H9 (cell line): ENCODE measurements at regions not wholly inside any gene's neighbourhood (a gene's known extent, or its start where the extent isn't known, plus 50 kb on each side); places are given as distances from the start of the nearest gene placed in this dataset.

Experiments
- DNase-seq: peaks from one replicate; pipeline ENCODE4 v3.0.0-alpha.2; 2017
- H2AFZ ChIP-seq: one replicate; pipeline ENCODE4 v1.6.1; 2013; ENCODE audit warnings: mild to moderate bottlenecking, low read length, control low read depth, moderate library complexity
- H2AK5ac ChIP-seq: 2 replicates; pipeline ENCODE4 v1.6.1; 2013; ENCODE audit warnings: low read length, control low read depth, mixed read lengths; ENCODE audit not compliant: insufficient read length
- H2BK120ac ChIP-seq: one replicate; pipeline ENCODE4 v1.6.1; 2013; ENCODE audit warnings: low read depth, mild to moderate bottlenecking, low read length, control low read depth, inconsistent platforms; ENCODE audit not compliant: poor library complexity, severe bottlenecking
- H2BK12ac ChIP-seq: 2 replicates; pipeline ENCODE4 v1.6.1; 2013; ENCODE audit warnings: low read length, control low read depth, mixed read lengths, low read depth; ENCODE audit not compliant: insufficient read length
- H2BK15ac ChIP-seq: 2 replicates; pipeline ENCODE4 v1.6.1; 2013; ENCODE audit warnings: low read depth, low read length, control low read depth
- H2BK20ac ChIP-seq: one replicate; pipeline ENCODE4 v1.6.1; 2013; ENCODE audit warnings: low read depth, mild to moderate bottlenecking, low read length, control low read depth, inconsistent platforms; ENCODE audit not compliant: poor library complexity, severe bottlenecking
- H2BK5ac ChIP-seq: 2 replicates; pipeline ENCODE4 v1.6.1; 2013; ENCODE audit warnings: low read length, control low read depth, mixed read lengths; ENCODE audit not compliant: insufficient read length
- H3K14ac ChIP-seq: 2 replicates; pipeline ENCODE4 v1.6.1; 2013; ENCODE audit warnings: low read length, control low read depth; ENCODE audit not compliant: insufficient read depth
- H3K18ac ChIP-seq: 2 replicates; pipeline ENCODE4 v1.6.1; 2013; ENCODE audit warnings: low read depth, mild to moderate bottlenecking, mixed read lengths, low read length, control low read depth; ENCODE audit not compliant: insufficient read length
- H3K23ac ChIP-seq: 2 replicates; pipeline ENCODE4 v1.6.1; 2013; ENCODE audit warnings: low read length, control low read depth, mixed read lengths, low read depth; ENCODE audit not compliant: insufficient read length
- H3K23me2 ChIP-seq: 2 replicates; pipeline ENCODE4 v1.6.1; 2013; ENCODE audit warnings: low read depth, mild to moderate bottlenecking, mixed read lengths, low read length, control low read depth; ENCODE audit not compliant: insufficient read length, poor library complexity, severe bottlenecking
- H3K27ac ChIP-seq: 2 replicates; pipeline ENCODE4 v1.5.1; 2013; ENCODE audit warnings: low read length, control low read depth, mixed read lengths, low read depth; ENCODE audit not compliant: insufficient read length
- H3K27me3 ChIP-seq: 2 replicates; pipeline ENCODE4 v1.6.1; 2013; ENCODE audit warnings: low read length, control low read depth, inconsistent platforms; ENCODE audit not compliant: insufficient read depth
- H3K4ac ChIP-seq: 2 replicates; pipeline ENCODE4 v1.6.1; 2013; ENCODE audit warnings: low read depth, mild to moderate bottlenecking, control low read depth, inconsistent platforms, low read length, moderate library complexity
- H3K4me1 ChIP-seq: 2 replicates; pipeline ENCODE4 v1.6.1; 2013; ENCODE audit warnings: low read length, control low read depth, inconsistent platforms; ENCODE audit not compliant: insufficient read depth
- H3K4me2 ChIP-seq: 2 replicates; pipeline ENCODE4 v1.6.1; 2013; ENCODE audit warnings: low read length, control low read depth, mixed read lengths; ENCODE audit not compliant: insufficient read length, insufficient read depth
- H3K56ac ChIP-seq: 2 replicates; pipeline ENCODE4 v1.6.1; 2013; ENCODE audit warnings: low read depth, mild to moderate bottlenecking, mixed read lengths, low read length, control low read depth; ENCODE audit not compliant: insufficient read length
- H3K79me1 ChIP-seq: 2 replicates; pipeline ENCODE4 v1.6.1; 2013; ENCODE audit warnings: low read depth, mild to moderate bottlenecking, moderate library complexity, low read length, control low read depth, inconsistent platforms; ENCODE audit not compliant: insufficient read depth, poor library complexity, severe bottlenecking
- H3K79me2 ChIP-seq: 2 replicates; pipeline ENCODE4 v1.6.1; 2013; ENCODE audit warnings: low read length, control low read depth, inconsistent platforms; ENCODE audit not compliant: insufficient read depth
- H3K9ac ChIP-seq: 2 replicates; pipeline ENCODE4 v1.6.1; 2013; ENCODE audit warnings: low read length, control low read depth, mixed read lengths; ENCODE audit not compliant: insufficient read length; ENCODE audit errors: extremely low read depth
- H3K9me3 ChIP-seq: one replicate; pipeline ENCODE4 v1.6.1; 2013; ENCODE audit warnings: low read depth, low read length, inconsistent platforms; ENCODE audit not compliant: control insufficient read depth
- H3T11ph ChIP-seq: one replicate; pipeline ENCODE4 v1.6.1; 2013; ENCODE audit warnings: mild to moderate bottlenecking, low read length, control low read depth, inconsistent platforms
- H4K20me1 ChIP-seq: one replicate; pipeline ENCODE4 v1.6.1; 2013; ENCODE audit not compliant: control insufficient read depth, insufficient read length, insufficient read depth
- H4K5ac ChIP-seq: 2 replicates; pipeline ENCODE4 v1.6.1; 2013; ENCODE audit warnings: low read depth, mild to moderate bottlenecking, mixed read lengths, low read length, control low read depth; ENCODE audit not compliant: insufficient read length
- H4K8ac ChIP-seq: replicated peaks from 2 replicates; pipeline ENCODE4 v1.6.1; 2013; ENCODE audit warnings: low read length, control low read depth, mixed read lengths, low read depth; ENCODE audit not compliant: insufficient read length
- H4K91ac ChIP-seq: 2 replicates; pipeline ENCODE4 v1.6.1; 2013; ENCODE audit warnings: low read depth, mild to moderate bottlenecking, moderate library complexity, mixed read lengths, low read length, control low read depth; ENCODE audit not compliant: insufficient read length
- H3K27ac Mint-ChIP-seq, 3 experiments: 2 replicates in 2 of 3; 3 replicates in 1 of 3; pipeline ENCODE4 v1.8.0; 2020 to 2021; ENCODE audit warnings: mixed read lengths in 3 of 3, mild to moderate bottlenecking in 1 of 3, moderate library complexity in 1 of 3
- H3K27me3 Mint-ChIP-seq: 2 replicates; pipeline ENCODE4 v1.8.0; 2021; ENCODE audit warnings: low read depth, mild to moderate bottlenecking, moderate library complexity, mixed read lengths
- H3K36me3 Mint-ChIP-seq, 3 experiments: 2 replicates in 2 of 3; 3 replicates in 1 of 3; pipeline ENCODE4 v1.8.0; 2020 to 2021; ENCODE audit warnings: low read depth in 3 of 3, mixed read lengths in 3 of 3; ENCODE audit not compliant: insufficient read depth in 1 of 3
- H3K4me1 Mint-ChIP-seq, 2 experiments: 2 replicates each; pipeline ENCODE4 v1.8.0; 2020; ENCODE audit warnings: mixed read lengths in 2 of 2
- H3K4me3 Mint-ChIP-seq, 2 experiments: 2 replicates in 1 of 2; 3 replicates in 1 of 2; pipeline ENCODE4 v1.8.0; 2020 to 2021; ENCODE audit warnings: mild to moderate bottlenecking in 2 of 2, mixed read lengths in 2 of 2, moderate library complexity in 1 of 2
- H3K9me3 Mint-ChIP-seq, 2 experiments: 2 replicates in 1 of 2; 3 replicates in 1 of 2; pipeline ENCODE4 v1.8.0; 2020; ENCODE audit warnings: mild to moderate bottlenecking in 2 of 2, mixed read lengths in 2 of 2, moderate library complexity in 1 of 2
- WGBS: extraction: QIAGEN DNeasy Blood & Tissue Kit; methylation state at CpG from one replicate; pipeline ENCODE4 v1.1.7; 2013; ENCODE audit warnings: missing lambda C conversion rate, low lambda C conversion rate, mixed read lengths; ENCODE audit not compliant: insufficient read length; ENCODE audit errors: extremely low coverage; 5-methylcytosine and 5-hydroxymethylcytosine counted together
- TF ChIP-seq, protein P1 (sequence below): fragments of 200-600 bp; sonication (generic); conservative IDR thresholded peaks from 3 replicates; pipeline ENCODE4 v1.8.0; 2021; ENCODE audit warnings: antibody characterized with exemption, mild to moderate bottlenecking

DNA sequence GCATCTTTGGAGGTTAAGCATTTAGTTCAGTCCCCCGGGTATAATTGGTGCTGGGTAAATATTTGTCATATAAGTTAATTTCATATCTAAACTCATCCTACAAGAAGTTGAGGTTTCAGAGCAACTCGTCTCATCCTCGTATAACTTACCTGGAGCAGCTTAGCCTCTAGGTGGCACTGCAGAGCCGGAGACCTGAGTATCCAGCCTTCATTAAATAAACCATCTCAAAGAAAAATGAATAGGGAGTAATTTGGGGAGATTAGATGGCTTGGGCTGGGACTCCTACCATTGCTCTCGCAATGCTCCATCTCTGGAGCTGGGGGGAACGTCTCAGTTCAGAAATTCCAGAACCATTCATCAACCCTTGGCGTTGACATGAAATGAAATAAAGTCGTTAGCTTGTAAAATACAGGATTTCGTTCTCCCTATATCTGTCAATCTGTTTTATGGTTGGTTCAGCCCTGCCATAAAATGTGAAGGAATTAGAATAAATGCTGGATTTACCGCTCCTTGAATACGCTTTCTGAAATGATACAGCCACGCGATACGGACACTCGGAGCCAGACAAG is 122.9 kb upstream of the TMEM132D start:
- H4K91ac ChIP-seq: no peak overlapping the region
- H3K4me1 Mint-ChIP-seq: peaks cover 7 to 8% of the 10 kb centered on the region in 2 experiments; a peak in 2 of 4 replicates
- H2BK5ac ChIP-seq: no peak overlapping the region
- H3K79me2 ChIP-seq: no peaks in the 10 kb centered on the region
- no peaks in the 10 kb centered on the region for H3K23me2 ChIP-seq
- H3K4me1 ChIP-seq: no peaks in the 10 kb centered on the region
- H3K56ac ChIP-seq: no peak overlapping the region
- peak; percentile 67 for DNase-seq
- no peak overlapping the region for H2AK5ac ChIP-seq
- H3K4me2 ChIP-seq: no peak overlapping the region
- no peak overlapping the region for H3K18ac ChIP-seq
- H4K8ac ChIP-seq: no peak overlapping the region
- H3K27me3 Mint-ChIP-seq: peaks cover 67% of the 10 kb centered on the region
- no peak overlapping the region for H2BK120ac ChIP-seq
- no peaks in the 10 kb centered on the region for H4K20me1 ChIP-seq
- H3K4me3 Mint-ChIP-seq: no peak overlapping the region; a peak in 1 of 5 replicates
- no peak overlapping the region for H2BK15ac ChIP-seq
- no peak overlapping the region for H3K14ac ChIP-seq
- TF ChIP-seq, protein P1, sequence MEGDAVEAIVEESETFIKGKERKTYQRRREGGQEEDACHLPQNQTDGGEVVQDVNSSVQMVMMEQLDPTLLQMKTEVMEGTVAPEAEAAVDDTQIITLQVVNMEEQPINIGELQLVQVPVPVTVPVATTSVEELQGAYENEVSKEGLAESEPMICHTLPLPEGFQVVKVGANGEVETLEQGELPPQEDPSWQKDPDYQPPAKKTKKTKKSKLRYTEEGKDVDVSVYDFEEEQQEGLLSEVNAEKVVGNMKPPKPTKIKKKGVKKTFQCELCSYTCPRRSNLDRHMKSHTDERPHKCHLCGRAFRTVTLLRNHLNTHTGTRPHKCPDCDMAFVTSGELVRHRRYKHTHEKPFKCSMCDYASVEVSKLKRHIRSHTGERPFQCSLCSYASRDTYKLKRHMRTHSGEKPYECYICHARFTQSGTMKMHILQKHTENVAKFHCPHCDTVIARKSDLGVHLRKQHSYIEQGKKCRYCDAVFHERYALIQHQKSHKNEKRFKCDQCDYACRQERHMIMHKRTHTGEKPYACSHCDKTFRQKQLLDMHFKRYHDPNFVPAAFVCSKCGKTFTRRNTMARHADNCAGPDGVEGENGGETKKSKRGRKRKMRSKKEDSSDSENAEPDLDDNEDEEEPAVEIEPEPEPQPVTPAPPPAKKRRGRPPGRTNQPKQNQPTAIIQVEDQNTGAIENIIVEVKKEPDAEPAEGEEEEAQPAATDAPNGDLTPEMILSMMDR: peak; percentile 86
- no peaks in the 10 kb centered on the region; the same call in 1 of the 2 replicates for H3K27me3 ChIP-seq
- no peak overlapping the region for H3T11ph ChIP-seq
- no peak overlapping the region for H3K23ac ChIP-seq
- H3K4ac ChIP-seq: no peak overlapping the region
- H3K27ac ChIP-seq: no peak overlapping the region
- no peak overlapping the region for H3K9ac ChIP-seq
- WGBS: no CpG with 5 or more reads among the region's 15 CpGs
- H3K27ac Mint-ChIP-seq: no peak overlapping the region
- no peaks in the 10 kb centered on the region for H3K9me3 ChIP-seq
- no peak overlapping the region for H4K5ac ChIP-seq
- no peaks in the 10 kb centered on the region for H3K9me3 Mint-ChIP-seq
- no peaks in the 10 kb centered on the region for H3K36me3 Mint-ChIP-seq
- H2AFZ ChIP-seq: no peak overlapping the region
- H3K79me1 ChIP-seq: no peaks in the 10 kb centered on the region
- H2BK12ac ChIP-seq: no peak overlapping the region
- H2BK20ac ChIP-seq: no peak overlapping the region
